ENCODE measurements at regions not wholly inside any gene's neighbourhood (a gene's known extent, or its start where the extent isn't known, plus 50 kb on each side); places are given as distances from the start of the nearest gene placed in this dataset.
A peak's percentile ranks its signal among the peaks of the same experiment; 100 is the strongest.
"Not testable (repeated sequence)": the region's sequence is repeated elsewhere in the genome, so short reads cannot be mapped to it uniquely, and the experiment has no call there.

DNA sequence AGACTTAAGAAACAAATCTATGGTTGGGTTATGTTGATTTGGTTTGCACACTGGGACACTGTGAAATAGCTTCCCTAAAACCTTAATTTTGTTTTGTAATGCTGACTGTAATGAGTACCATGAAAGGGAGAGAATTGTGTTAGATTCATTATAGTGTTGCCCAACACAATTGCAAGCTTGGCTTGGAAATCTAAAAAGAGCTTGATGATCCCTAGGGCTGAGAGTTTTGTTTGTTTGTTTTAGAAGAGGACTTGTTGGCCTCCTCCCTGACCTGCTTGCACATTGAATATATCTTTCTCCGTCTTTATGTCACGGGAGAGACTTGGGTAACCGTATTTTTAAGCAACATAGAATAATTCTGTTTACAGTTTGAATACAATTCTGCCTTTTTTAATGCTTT is 410.1 kb downstream of the ARL4A start:
- peak; percentile 76 for DNase-seq (ENCODE audit: low read depth)

DNA sequence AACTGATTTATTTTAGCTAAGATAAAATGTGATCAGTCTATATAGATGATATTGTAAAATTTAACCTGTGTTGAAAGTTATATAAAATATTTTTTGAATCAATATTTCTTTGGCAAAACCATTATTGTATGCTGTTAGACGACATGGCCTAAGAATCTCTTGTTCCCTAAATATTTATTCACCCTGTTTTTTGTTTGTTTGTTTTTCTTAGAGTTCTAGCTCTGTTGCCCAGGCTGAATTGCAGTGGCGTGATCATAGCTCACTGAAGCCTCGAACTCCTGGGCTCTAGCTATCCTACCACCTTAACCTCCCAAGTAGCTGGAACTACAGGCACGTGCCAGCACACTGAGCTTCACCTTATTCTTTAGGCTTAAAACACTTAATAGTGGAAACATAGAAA is 410.7 kb downstream of the ARL4A start:
- Histone ChIP-seq H3K4me1 (ENCODE audit: control insufficient read depth, insufficient read depth, low read length) (no peaks in the 10 kb centered on the region), H3K4me3 (ENCODE audit: low read length) (no peak overlapping the region), H3K9ac (ENCODE audit: low read length) (no peak overlapping the region), H3K9me3 (ENCODE audit: control insufficient read depth, low read length) (no peaks in the 10 kb centered on the region), H3K27me3 (replicated peaks; ENCODE audit: control insufficient read depth, insufficient read depth, low read length) (no peaks in the 10 kb centered on the region), H3K36me3 (ENCODE audit: control insufficient read depth, insufficient read depth, low read length, severe bottlenecking) (no peaks in the 10 kb centered on the region)
- DNase-seq (ENCODE audit: low read depth), result no peak

More for the DNA sequence above, 410.1 kb downstream of the ARL4A start:
- H3K4me3 ChIP-seq (ENCODE audit: low read length), result no peak overlapping the region
- H3K9me3 ChIP-seq (ENCODE audit: control insufficient read depth, low read length), result no peaks in the 10 kb centered on the region
- no peaks in the 10 kb centered on the region for H3K36me3 ChIP-seq (ENCODE audit: control insufficient read depth, insufficient read depth, low read length, severe bottlenecking)
- H3K27me3 ChIP-seq (replicated peaks; ENCODE audit: control insufficient read depth, insufficient read depth, low read length), result no peaks in the 10 kb centered on the region
- no peak overlapping the region for H3K9ac ChIP-seq (ENCODE audit: low read length)
- H3K4me1 ChIP-seq (ENCODE audit: control insufficient read depth, insufficient read depth, low read length), result no peaks in the 10 kb centered on the region

DNA sequence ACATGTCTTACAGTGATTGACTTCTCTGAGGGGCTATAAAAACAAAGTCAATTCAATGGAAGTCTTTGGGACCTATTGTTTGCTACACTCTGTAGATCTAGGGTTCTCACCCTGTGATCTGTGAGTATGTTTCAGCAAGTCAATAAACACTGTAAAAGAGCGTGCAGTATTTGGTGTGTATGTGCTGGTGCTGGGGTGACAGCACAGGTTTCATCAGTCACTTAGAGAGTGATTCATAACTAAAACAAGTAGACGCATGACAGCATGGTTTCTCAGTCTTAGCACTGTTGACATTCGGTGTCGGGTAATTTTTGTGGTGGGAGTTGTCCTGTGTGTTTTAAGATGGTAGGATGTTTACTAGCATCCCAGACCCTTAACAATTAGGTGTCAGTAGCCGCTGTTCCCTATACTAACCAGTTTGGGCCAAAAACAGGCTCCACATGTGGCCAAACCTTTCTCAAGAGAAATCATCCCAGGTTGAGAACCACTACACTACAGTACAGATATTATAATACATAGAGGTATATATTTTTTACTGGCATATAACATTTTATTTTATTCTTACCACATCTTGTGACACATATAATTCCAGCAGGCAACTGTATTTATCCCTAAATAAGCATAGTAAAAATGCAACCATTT is 411.8 kb downstream of the ARL4A start:
- Histone ChIP-seq H3K4me3 (ENCODE audit: low read length) (no peak overlapping the region), H3K36me3 (ENCODE audit: control insufficient read depth, insufficient read depth, low read length, severe bottlenecking) (no peaks in the 10 kb centered on the region), H3K27me3 (replicated peaks; ENCODE audit: control insufficient read depth, insufficient read depth, low read length) (no peaks in the 10 kb centered on the region), H3K4me1 (ENCODE audit: control insufficient read depth, insufficient read depth, low read length) (no peaks in the 10 kb centered on the region), H3K9ac (ENCODE audit: low read length) (no peak overlapping the region), H3K9me3 (ENCODE audit: control insufficient read depth, low read length) (no peaks in the 10 kb centered on the region)
- DNase-seq (ENCODE audit: low read depth), result no peak

DNA sequence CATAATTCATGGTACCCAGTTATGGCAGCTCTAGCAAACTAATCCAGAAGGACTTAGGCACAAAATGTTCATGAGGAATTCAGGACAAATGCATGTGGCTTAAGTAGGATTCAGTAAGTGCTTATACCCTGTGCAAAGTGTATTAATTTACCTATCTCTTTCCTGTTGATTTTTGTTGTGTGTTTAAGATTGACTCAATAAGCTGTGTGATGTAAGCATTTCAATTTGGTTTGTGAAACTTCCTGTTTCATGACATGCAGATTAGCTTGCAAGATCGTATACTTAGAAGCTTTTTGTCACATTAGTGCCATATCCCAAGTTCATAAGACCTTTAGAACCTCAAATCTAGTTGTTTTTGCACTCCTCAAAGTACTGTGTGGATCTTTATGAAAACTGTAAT is 416.7 kb downstream of the ARL4A start:
- H3K9ac ChIP-seq (ENCODE audit: low read length), result no peak overlapping the region
- no peak for DNase-seq (ENCODE audit: low read depth)

DNA sequence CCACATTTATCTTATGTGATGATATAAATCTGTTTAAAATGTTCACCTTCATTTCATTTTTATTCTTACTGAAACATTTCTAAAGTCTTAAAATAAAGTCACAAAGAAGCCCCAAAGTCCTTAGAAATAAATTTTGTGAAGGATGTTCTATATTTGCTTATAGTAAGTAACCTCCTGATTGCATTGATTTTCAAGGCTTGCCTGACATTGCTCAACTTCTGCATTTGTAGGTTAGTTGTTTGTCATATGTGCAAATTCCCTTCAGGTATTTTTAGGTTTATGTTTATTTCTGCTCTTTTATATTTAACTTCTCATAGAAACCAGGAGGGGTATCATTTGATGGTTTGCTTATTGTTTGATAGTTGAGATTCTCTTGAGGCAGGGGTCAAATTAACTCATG is 417.8 kb downstream of the ARL4A start:
- no peak overlapping the region for H3K4me3 ChIP-seq (ENCODE audit: low read length)
- no peak overlapping the region for H3K9ac ChIP-seq (ENCODE audit: low read length)
- no peaks in the 10 kb centered on the region for H3K4me1 ChIP-seq (ENCODE audit: control insufficient read depth, insufficient read depth, low read length)
- H3K27me3 ChIP-seq (replicated peaks; ENCODE audit: control insufficient read depth, insufficient read depth, low read length), result no peaks in the 10 kb centered on the region
- no peak for DNase-seq (ENCODE audit: low read depth)
- H3K9me3 ChIP-seq (ENCODE audit: control insufficient read depth, low read length), result no peaks in the 10 kb centered on the region
- H3K36me3 ChIP-seq (ENCODE audit: control insufficient read depth, insufficient read depth, low read length, severe bottlenecking), result no peaks in the 10 kb centered on the region

More for the DNA sequence above, 416.7 kb downstream of the ARL4A start:
- Histone ChIP-seq H3K4me3 (ENCODE audit: low read length) (no peak overlapping the region), H3K27me3 (replicated peaks; ENCODE audit: control insufficient read depth, insufficient read depth, low read length) (no peaks in the 10 kb centered on the region), H3K36me3 (ENCODE audit: control insufficient read depth, insufficient read depth, low read length, severe bottlenecking) (no peaks in the 10 kb centered on the region), H3K9me3 (ENCODE audit: control insufficient read depth, low read length) (no peaks in the 10 kb centered on the region), H3K4me1 (ENCODE audit: control insufficient read depth, insufficient read depth, low read length) (no peaks in the 10 kb centered on the region)

DNA sequence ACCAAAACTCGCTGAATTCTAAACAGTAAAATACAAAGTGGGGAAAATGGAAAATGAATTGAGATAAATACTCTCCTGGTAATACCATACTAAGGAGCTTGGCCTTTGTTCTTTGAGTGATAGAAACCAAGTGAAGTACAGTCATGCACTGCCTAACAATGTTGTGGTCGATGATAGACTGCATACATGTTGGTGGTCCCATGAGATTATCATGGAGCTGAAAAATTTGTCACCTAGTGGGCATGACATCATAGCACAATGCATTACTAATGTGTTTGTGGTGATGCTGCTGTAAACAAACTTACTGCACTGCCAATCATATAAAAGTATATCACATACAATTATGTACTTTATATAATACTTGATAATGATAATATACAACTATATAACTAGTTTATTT is 419.1 kb downstream of the ARL4A start:
- Histone ChIP-seq H3K9ac (ENCODE audit: low read length) (no peak overlapping the region), H3K9me3 (ENCODE audit: control insufficient read depth, low read length) (no peaks in the 10 kb centered on the region), H3K36me3 (ENCODE audit: control insufficient read depth, insufficient read depth, low read length, severe bottlenecking) (no peaks in the 10 kb centered on the region), H3K27me3 (replicated peaks; ENCODE audit: control insufficient read depth, insufficient read depth, low read length) (no peaks in the 10 kb centered on the region), H3K4me1 (ENCODE audit: control insufficient read depth, insufficient read depth, low read length) (no peaks in the 10 kb centered on the region), H3K4me3 (ENCODE audit: low read length) (no peak overlapping the region)
- DNase-seq (ENCODE audit: low read depth), result no peak

DNA sequence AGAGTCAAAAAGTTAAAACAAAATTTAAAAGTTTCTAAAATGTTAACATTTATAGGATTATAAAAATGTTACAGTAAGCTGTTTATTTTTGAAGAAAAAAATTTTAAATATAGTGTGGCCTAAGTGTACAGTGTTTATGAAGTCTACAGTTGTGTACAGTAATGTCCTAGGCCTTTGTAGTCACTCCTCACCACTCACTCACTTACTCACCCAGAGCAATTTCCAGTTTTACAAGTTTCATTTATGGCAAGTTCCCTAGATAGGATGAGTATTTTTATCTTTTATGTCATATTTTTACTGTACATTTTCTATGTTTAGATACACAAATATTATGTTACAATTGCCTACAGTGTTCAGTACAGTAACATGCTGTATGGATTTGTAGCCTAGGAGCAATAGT is 419.9 kb downstream of the ARL4A start:
- no peak overlapping the region for H3K9ac ChIP-seq (ENCODE audit: low read length)
- no peaks in the 10 kb centered on the region for H3K36me3 ChIP-seq (ENCODE audit: control insufficient read depth, insufficient read depth, low read length, severe bottlenecking)
- no peak overlapping the region for H3K4me3 ChIP-seq (ENCODE audit: low read length)
- no peaks in the 10 kb centered on the region for H3K27me3 ChIP-seq (replicated peaks; ENCODE audit: control insufficient read depth, insufficient read depth, low read length)
- H3K9me3 ChIP-seq (ENCODE audit: control insufficient read depth, low read length), result no peaks in the 10 kb centered on the region
- no peaks in the 10 kb centered on the region for H3K4me1 ChIP-seq (ENCODE audit: control insufficient read depth, insufficient read depth, low read length)
- DNase-seq (ENCODE audit: low read depth), result no peak

DNA sequence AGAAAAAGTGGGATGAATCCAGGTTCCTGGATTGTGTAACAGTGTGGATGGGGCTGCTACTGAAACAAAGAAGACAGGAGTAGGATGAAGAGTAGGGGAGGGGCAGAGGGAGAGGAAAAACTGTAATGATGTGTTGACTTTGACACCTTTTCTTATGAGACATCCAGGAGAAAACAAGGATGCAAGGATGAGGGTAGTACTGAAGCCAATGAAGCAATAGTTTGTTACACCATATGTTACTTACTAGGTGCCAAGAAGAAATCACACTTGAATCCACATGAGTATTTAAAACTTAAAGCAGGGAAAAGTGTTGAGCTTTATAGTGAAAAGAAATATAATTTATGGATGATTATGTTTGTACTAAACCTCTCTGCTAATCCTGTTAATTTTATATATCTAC is 420.6 kb downstream of the ARL4A start:
- Histone ChIP-seq H3K4me1 (ENCODE audit: control insufficient read depth, insufficient read depth, low read length) (no peaks in the 10 kb centered on the region), H3K36me3 (ENCODE audit: control insufficient read depth, insufficient read depth, low read length, severe bottlenecking) (no peaks in the 10 kb centered on the region), H3K9me3 (ENCODE audit: control insufficient read depth, low read length) (no peaks in the 10 kb centered on the region), H3K4me3 (ENCODE audit: low read length) (no peak overlapping the region), H3K9ac (ENCODE audit: low read length) (no peak overlapping the region), H3K27me3 (replicated peaks; ENCODE audit: control insufficient read depth, insufficient read depth, low read length) (no peaks in the 10 kb centered on the region)
- no peak for DNase-seq (ENCODE audit: low read depth)

DNA sequence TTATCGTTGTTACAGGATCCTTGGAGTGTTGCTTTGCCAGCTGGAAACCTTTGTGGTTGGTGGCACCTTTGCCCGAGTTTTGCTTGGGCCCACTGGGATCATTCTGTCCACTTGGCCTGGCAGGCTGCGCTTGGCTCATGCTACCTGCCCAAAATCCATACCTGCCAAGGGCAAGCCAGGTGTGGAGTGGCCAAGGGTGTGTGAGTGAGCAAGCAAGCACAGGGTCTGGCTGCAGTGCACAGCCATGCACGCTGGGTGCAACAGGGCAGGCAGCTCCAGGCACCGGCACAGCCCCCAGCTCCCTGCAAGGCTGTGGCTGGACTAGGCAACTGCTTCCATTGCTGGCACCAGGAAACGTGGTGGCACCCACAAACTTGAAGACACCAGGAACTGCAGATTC is 421.8 kb downstream of the ARL4A start:
- no peak overlapping the region for H3K4me3 ChIP-seq (ENCODE audit: low read length)
- DNase-seq (ENCODE audit: low read depth), result no peak
- no peaks in the 10 kb centered on the region for H3K4me1 ChIP-seq (ENCODE audit: control insufficient read depth, insufficient read depth, low read length)
- no peaks in the 10 kb centered on the region for H3K9me3 ChIP-seq (ENCODE audit: control insufficient read depth, low read length)
- no peaks in the 10 kb centered on the region for H3K36me3 ChIP-seq (ENCODE audit: control insufficient read depth, insufficient read depth, low read length, severe bottlenecking)
- no peak overlapping the region for H3K9ac ChIP-seq (ENCODE audit: low read length)
- no peaks in the 10 kb centered on the region for H3K27me3 ChIP-seq (replicated peaks; ENCODE audit: control insufficient read depth, insufficient read depth, low read length)

DNA sequence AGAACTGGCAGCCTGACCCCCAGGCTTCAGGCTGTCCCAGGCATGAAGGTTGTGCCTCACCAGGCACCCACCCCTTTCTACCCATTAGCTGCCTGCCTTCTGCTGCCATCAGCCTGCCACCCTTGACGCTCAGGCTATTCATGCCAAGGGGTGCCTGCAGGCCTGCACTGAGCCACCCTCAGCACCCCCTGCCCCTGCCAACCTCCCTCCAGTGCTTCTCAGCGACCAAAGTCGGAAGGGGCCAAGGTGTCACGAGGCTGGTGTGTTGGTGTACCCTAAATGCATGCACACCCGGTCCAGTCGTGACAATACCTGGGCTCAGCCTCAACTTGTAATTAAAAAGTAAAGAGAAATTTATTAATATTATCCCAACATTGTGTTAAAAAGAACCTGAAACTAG is 422.7 kb downstream of the ARL4A start:
- H3K27me3 ChIP-seq (replicated peaks; ENCODE audit: control insufficient read depth, insufficient read depth, low read length), result no peaks in the 10 kb centered on the region
- H3K4me1 ChIP-seq (ENCODE audit: control insufficient read depth, insufficient read depth, low read length), result no peaks in the 10 kb centered on the region
- H3K9me3 ChIP-seq (ENCODE audit: control insufficient read depth, low read length), result no peaks in the 10 kb centered on the region
- no peak for DNase-seq (ENCODE audit: low read depth)
- H3K9ac ChIP-seq (ENCODE audit: low read length), result no peak overlapping the region
- H3K36me3 ChIP-seq (ENCODE audit: control insufficient read depth, insufficient read depth, low read length, severe bottlenecking), result no peaks in the 10 kb centered on the region
- H3K4me3 ChIP-seq (ENCODE audit: low read length), result no peak overlapping the region

DNA sequence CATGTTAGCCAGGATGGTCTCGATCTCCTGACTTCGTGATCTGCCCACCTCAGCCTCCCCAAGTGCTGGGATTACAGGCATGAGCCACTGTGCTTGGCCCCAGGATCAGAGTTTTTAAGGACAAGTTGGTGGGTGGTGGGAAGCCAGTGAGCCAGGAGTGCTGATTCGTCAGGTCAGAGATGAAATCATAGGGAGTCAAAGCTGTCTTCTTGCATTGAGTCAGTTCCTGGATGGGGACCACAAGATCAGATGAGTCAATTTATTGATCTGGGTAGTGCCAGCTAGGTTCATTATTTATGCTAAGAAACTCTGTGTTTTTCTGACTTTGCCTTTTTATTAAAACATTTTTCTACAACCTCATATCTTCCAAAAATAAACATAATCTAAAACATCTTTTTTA is 423.8 kb downstream of the ARL4A start:
- no peaks in the 10 kb centered on the region for H3K4me1 ChIP-seq (ENCODE audit: control insufficient read depth, insufficient read depth, low read length)
- no peak overlapping the region for H3K9ac ChIP-seq (ENCODE audit: low read length)
- no peaks in the 10 kb centered on the region for H3K36me3 ChIP-seq (ENCODE audit: control insufficient read depth, insufficient read depth, low read length, severe bottlenecking)
- H3K4me3 ChIP-seq (ENCODE audit: low read length), result no peak overlapping the region
- no peaks in the 10 kb centered on the region for H3K27me3 ChIP-seq (replicated peaks; ENCODE audit: control insufficient read depth, insufficient read depth, low read length)
- no peak for DNase-seq (ENCODE audit: low read depth)
- H3K9me3 ChIP-seq (ENCODE audit: control insufficient read depth, low read length), result no peaks in the 10 kb centered on the region

DNA sequence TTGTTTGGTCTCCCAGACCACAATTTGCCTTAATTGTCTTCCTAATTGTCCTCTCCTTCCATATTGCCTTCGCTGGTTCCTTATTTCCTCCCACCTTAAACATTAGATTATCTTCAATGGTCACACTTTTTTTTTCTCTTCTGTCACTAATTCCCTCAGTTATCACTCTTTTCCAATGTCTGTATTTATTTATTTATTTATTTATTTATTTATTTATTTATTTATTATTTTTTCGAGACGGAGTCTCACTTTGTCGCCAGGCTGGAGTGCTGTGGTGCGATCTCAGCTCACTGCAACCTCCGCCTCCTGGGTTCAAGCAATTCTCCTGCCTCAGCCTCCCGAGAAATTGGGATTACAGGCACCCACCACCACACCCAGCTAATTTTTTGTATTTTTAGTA is 426.8 kb downstream of the ARL4A start:
- H3K4me3 ChIP-seq (ENCODE audit: low read length); H3K36me3 ChIP-seq (ENCODE audit: control insufficient read depth, insufficient read depth, low read length, severe bottlenecking); H3K9me3 ChIP-seq (ENCODE audit: control insufficient read depth, low read length); H3K4me1 ChIP-seq (ENCODE audit: control insufficient read depth, insufficient read depth, low read length); H3K9ac ChIP-seq (ENCODE audit: low read length); DNase-seq (ENCODE audit: low read depth); H3K27me3 ChIP-seq (replicated peaks; ENCODE audit: control insufficient read depth, insufficient read depth, low read length): not testable (repeated sequence)
